NCI-H2029 (cell line): ENCODE measurements at regions not wholly inside any gene's neighbourhood (a gene's known extent, or its start where the extent isn't known, plus 50 kb on each side); places are given as distances from the start of the nearest gene placed in this dataset.
"Not testable (repeated sequence)": the region's sequence is repeated elsewhere in the genome, so short reads cannot be mapped to it uniquely, and the experiment has no call there.

Experiments
- DNase-seq: peaks from one replicate; lab custom pipeline; 2025; lab: John Stamatoyannopoulos, UW

DNA sequence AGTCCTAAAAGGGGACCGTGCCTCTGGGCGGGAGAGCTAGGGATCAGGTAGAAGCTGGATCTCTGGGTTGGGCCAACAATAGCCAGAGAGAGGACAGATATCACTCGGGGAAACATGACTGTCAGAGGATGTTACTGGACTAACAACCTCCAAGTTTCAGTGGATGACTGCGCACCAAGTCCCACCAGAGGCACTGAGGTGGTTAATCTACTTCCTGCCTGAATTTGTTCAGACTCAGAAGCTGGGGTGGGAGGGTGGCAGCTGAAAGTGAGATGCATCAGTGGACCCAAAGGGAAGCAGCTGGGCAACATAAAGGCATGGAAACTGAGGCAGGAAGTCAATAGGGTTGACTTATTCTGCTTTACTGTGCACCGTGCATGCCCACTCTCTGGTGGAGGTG lies 130.1 kb upstream of the SLC44A1 start:
- DNase-seq, result no peak

DNA sequence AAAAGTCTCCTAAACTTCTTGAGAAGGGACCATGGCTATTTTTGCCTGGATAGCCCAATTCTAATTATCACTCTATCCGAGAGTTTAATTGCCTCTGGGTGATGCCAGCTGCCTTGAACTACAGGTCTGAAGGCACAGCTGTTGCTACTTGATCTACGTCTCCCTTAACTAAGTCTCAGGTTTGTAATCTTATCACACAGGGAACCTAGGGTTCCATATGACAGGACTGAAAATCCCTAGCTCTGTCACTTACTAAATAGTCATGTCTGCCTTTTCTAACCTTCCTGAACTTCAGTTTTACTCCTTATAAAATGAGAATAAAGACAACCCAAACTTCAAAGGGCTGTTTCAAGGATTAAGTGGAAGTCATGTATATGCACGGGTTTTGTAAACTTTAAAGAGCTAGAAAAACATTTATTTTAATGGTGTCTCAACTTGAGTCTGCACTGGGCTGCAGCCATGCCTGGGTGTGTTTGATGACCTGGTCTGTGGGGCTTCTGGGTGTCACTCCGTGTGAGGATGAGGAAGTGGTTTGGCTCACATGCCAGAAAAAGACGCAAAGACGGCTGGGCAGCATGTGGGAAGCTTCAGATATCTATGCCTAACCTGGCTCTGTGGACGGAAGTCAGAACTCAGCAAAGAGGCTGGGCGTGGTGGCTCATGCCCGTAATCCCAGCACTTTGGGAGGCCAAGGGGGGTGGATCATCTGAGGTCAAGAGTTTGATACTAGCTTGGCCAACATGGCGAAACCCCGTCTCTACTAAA lies 129.3 kb upstream of the SLC44A1 start:
- no peak for DNase-seq

DNA sequence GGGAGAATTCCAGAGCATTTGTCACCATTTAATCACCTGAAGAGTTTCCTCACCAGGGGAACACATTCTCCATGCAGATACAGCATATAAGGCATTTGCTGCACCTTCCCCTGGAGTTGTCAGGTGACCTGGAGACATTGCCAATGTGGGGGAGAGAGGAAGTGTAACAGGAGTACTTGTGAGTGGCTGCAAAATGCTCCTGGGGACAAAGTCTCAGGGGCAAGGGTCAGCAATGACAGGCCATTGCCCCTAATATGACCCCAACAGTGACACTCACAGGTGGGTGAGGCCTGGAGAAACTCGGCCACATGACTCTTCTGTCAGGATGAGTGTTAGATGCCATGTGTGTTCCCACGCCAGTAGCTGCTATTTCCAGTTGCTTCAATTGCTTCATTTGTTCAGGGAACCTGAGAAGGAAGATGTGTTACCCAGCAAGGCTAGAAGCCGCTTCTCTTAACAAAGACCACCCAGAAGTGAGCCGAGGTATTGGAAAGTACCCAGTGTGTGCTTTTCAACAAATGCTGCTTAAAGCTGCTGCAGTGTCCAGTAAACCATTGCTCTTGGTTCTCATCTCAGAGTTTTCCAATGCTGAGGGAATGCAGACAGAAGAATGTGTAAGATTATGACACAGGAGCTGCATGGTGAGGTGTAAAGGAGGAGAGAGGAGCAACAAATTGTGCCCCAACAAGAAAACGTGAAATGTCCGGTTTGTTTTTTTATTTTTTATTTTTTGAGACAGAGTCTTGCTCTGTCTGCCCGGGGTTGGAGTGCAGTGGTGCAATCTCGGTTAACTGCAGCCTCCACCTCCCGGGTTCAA lies 128.2 kb upstream of the SLC44A1 start:
- peak; percentile 4 for DNase-seq

DNA sequence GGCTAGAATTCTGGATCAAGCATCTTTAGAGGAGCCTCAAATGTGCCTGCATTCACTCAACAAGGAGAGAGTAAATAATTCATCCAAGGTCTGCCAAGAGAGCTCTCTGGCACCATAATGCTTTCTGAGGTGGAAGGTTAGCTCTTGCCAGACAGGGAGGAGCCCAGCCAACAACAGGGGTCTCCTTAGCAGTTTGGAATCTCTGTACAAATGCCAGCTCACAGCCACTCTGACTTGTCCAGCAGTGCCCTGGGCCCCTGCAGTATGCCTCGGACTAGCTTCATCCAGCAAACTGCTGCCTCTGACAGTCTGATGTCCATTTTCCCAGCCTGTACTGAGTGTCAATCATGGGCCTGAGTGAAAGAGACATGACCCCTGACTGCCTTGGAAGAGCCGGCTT lies 127.2 kb upstream of the SLC44A1 start:
- peak; percentile 40 for DNase-seq

DNA sequence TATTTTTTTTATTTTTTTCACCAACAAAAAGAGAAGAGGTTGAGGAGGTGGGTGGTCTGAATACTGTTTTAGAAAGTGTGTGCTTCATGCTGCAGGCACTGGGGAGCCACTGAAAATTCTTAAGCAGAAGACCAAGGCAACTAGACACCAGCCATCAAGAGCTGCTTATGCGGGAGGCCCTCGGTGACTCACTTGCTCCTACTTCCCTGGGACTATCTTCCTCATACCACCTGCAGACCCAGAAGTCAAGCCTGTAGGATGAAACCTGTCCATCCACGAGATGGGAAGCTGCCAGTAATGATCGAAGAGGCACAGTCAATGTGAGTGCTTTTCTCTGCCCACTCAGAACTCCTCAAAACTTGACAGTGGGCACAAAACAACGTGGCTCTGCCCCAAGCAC lies 125.8 kb upstream of the SLC44A1 start:
- peak; percentile 13 for DNase-seq

DNA sequence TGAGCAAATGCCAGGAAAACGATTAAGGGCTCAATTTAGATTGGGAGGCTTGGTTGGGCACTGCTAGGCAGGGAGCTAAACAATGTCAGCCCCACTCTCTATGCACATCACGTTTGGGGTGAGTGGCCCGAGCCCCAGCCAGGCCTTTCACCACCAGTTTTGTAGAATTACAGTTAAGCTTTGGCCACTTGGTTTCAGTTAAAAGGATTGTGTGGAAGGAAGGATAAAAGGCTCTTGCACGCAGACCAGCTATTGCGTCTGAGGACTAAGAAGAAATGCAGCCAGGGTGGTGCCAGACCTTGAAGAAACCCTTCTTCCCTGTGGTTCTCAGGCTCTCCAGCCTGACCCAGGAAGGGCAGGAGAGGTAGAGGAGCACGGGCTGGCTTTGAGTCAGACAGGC lies 125.3 kb upstream of the SLC44A1 start:
- DNase-seq, result no peak

DNA sequence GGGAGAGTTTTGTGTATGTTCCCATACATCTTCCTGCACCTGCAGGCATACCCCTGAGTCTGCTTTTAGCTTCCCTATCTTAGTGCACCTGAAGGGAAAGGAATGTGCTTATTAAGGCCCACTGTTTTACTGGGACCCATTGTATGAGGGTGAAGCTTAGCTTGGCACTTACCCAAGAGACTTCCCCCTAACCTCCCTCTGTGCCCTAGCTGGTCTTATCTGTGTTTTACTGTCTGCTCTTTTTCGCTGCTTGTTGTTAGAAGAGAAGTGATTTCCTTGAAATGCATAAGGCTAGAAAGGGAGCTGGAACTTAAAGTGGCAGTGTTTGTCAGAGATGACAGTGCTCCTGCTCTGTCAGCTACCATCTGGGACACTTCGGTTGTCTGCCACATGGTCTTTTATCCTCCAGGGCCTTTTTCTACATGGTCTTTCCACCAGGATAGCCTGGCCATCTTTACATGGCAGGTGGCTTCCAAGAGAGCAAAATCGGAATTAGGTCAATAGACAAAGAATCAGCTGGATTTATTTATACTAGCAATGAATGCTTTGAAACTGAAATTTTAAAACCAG lies 122.5 kb upstream of the SLC44A1 start:
- no peak for DNase-seq

DNA sequence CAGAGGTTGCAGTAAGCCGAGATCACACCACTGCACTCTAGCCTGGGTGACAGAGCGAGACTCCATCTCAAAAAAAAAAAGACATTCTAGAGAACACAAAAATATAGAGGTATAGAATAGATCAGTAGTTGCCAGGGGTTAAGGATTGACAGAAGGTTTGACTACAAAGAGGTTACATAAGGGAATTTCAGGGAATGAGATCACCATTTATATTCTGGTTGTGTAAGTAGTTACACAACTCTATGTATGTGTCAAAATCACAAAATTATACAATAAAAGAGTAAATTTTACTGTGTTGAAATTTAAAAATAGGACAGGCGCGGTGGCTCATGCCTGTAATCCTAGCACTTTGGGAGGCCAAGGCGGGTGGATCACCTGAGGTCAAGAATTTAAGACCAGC lies 119.9 kb upstream of the SLC44A1 start:
- DNase-seq, result not testable (repeated sequence)

DNA sequence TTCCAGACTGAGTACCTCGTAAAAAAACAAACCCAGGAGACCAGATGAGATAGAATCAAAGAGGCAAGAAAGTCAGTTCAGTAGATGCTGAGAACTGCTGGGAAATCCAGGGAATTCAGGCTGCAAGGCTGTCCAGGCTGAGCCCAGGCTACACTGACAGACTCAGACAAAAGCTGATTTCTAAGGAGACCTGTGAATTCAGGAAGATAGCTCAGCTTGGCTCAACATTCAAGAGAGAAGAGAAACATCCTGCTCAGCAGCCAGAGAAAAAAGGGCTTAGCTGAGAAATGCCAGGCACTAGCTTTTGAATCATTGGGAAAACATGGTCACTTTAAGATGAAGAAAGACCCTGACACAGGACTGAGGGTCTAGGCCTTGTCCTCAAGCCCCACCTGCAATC lies 118.2 kb upstream of the SLC44A1 start:
- DNase-seq, result no peak

DNA sequence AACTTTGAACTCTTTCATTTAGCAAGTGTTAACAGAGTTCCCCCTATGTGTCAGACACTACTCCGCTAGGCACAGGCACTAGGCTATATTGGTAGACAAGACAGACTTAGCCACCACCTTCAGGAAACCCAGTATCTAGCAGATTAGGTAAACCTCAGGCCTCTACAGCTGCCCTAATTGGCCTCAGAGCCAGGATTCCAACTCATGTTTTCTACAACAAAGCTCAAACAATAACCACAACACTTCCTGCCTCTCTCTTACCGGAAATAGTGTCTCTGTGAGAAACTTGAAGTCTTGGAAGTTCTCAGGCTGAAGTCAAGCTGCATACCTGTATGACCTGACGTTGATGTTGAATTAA lies 116.6 kb upstream of the SLC44A1 start:
- no peak for DNase-seq

DNA sequence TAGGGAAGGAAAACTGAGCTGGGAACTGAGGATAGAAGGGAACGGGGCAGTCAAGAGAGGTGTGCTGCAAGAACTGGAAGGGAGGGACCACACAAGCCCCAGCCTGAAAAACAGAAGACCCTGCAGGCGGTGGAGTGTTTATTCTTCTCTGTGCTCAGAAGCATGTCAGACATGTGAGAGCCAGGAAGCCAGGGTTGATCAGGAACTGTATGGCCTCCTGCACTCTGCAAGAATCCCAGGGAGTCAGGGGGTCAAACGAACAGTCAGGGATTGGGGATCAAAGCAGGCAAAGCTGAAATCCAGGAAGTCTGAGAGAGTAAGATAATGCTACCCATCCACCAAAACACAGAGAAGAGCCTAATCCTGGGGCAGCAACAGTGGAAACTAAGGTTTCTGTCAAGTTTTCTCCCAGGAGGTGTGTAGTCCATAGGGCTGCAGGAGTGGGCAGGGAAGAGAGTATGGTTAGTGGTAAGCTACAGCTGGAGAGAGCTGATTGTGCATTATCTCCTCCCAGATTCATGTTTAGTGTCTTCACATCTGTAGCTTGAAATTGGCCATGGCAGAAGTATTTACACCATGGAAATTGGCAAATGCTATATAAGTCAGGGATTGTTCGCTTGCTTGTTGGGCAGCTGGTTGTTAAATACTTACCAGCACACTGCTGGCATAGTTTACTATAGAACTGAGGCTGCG lies 115.4 kb upstream of the SLC44A1 start:
- no peak for DNase-seq

DNA sequence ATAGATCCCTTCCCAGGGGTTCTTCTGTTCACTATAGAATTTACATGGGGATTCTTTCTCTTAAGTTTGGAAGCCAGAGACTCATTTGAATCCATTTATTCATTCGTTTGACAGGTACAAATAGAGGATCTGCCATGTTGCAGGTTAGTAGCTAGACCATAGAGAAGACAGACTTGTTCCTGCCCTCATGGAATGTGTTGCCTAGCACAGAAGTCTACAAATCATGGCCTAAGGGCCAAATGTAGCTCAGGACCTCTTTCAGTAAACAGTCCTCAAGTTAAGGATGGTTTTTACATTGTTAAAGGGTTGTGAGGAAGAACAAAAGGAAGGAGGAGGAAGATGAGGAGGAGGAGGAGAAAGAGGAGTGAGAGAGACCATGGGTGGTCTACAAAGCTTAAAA lies 114.7 kb upstream of the SLC44A1 start:
- no peak for DNase-seq

DNA sequence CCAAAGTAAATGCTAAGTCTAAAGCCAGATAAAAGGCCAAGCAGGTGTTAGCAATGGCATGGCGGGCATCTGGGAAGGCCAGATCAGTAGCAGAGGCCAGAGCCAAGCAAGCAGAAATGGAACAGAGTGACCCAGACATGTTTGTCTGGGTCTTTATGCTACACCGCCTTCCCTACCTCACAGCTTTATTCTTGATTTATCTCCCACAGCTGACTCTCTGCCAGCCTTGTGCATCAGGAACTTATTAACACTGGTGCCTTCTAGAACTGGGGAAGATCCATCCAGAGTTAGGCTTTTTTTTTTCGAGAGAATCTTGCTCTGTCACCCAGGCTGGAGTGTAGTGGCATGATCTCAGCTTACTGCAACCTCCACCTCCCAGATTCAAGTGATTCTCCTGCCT lies 112.5 kb upstream of the SLC44A1 start:
- no peak for DNase-seq

DNA sequence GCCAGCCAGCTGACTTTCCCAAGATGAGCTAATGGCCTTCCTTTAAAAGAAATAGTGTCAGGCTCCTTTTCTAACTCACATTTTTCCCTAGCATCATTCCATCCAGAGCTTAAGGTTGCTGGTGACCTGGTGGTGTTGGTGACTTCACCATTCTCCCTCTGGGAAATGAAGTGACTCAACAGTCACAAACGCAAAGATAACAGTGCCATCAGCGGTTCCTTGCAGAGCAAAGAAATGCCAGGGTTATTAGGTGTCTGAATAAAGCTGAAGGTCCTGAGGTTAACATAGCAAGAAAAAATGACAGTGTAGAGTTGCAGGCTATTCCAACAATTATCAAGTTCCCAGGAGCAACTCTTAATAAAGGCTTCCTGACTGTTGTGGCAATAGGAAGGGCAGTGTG lies 111.8 kb upstream of the SLC44A1 start:
- DNase-seq, result no peak

DNA sequence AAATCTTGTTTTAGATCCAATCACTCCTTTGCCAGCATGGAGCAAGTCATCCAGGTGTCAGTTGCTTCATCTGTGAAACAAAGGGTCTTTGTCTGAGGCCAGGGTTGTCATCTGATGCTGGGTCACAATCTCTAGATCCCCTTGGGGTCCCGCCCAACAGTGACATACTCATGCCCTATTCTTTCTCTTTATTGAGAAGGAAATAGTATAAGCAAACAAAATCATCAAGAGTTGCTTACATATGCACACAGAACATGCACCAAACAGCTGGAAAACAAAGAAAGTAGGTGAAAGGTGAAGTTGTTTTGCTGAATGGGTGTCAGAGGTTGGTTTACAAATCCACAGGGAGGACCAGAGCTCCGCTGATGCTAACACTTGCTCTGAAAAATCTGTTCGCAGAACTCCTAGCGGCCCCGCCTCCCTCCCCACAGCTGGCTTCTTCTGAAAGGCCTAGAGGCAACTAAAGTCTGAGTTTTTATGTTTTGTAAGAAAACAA lies 106.1 kb upstream of the SLC44A1 start:
- DNase-seq, result peak; percentile 28

DNA sequence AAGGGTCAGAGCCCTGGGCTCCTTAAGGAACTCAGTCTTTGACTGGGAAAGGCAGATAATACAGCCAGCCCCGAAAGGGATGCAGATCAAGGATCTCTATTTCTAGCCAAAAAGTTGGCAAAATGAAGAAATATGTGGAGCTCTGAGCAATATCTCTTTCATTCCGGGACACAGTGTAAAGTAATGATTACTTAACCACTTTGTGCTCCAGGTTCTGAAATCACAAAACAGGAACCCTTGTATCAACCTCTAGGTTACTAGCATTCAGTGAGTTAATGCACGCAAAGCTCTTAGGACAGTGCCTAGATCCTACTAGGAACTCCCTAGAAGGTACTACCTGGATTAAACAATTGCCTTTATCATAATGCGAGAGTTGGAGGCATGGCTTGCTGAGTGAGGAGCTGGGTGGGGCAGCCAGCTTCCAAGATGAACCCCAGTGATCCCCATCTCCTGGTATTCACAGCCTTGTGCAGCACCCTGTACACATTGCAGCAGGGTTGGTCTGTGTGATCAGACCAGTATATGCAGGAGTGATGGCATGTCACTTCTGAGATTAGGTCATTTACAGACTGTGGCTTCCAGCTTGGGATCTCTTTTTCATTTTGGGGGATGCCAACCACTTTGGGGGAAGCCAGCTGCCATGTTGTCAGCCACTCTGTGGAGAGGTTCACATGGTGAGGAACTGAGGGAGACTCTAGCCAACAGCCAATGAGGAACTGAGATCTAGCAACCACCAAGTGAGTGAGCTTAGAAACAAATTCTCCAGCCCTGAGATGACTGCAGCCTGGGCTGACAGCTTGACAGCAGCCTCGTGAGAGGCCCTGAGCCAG lies 103.1 kb upstream of the SLC44A1 start:
- DNase-seq, result no peak

DNA sequence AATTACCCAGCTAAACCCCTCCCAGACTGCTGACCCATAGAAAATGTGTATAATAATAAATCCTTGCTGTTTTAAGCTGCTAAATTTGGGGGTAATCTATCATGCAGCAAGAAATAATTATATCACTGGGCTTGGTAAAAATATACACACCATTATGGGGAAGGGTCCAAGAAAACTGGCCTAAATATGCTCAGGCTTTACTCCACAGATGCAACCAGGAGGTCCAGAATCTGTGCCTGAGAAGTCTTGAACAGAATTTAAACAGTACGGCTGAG lies 102.5 kb upstream of the SLC44A1 start:
- no peak for DNase-seq

DNA sequence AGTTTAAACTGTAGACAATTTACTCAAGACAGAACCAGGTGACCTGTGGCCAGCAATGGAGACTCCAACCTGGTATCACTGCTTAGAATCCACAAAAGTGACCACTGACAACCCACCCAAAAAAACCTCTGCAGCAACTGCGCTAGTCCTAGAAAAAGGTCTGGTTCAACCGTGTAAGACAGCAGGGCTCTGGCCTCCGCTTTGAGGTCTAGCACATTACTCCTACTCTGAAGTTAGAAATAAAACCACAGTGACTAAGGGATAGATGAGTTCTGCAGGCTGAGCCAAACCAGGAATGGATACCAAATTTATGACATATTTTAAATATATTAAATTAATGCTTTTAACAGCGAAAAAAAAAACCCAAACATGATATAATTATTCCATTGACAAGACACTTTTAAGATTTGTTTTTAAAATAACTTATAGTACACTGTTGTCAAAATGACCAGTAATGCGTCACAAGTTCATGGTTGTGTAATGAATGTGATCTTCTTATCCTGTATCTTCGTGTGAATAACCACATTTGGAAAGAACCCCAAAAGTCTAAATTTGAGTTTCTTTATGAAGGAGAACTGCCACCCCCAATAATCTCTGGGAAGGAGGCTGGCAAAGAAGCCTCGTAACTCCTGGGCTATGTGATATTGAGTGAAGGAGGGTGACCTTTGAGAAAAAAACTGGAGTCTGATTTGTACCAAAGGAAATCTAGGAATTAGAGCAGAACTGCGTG lies 101.9 kb upstream of the SLC44A1 start:
- no peak for DNase-seq

DNA sequence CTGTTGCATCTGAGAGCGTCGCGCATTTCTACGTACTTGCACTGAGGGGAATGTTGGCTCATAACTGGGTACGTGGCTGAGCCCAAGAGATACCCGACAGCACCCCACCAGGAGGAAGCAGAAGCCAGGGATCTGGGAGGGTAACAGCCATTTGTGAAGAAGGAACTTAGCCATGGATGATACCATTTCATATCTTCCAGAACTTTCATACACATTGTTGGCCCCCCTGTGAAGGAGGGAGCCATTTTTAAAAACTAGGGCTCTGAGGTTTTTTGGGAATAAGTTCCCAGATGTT lies 101.4 kb upstream of the SLC44A1 start:
- DNase-seq, result no peak

DNA sequence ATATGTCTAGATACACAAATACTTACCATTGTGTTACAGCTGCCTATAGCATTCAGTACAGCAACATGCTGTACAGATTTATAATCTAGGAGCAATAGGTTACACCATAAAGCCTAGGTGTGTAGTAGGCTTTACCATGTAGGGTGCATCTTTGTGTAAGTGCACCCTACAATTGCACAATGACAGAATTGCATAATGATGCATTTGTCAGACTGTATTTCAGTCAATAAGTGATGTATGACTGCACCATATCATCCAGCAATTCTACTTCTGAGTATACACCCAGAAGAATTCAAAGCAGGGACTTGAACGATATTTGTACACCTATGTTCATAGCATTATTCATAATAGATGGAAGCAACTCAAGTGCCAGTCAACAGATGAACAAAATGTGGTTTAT lies 100.4 kb upstream of the SLC44A1 start:
- DNase-seq, result no peak

DNA sequence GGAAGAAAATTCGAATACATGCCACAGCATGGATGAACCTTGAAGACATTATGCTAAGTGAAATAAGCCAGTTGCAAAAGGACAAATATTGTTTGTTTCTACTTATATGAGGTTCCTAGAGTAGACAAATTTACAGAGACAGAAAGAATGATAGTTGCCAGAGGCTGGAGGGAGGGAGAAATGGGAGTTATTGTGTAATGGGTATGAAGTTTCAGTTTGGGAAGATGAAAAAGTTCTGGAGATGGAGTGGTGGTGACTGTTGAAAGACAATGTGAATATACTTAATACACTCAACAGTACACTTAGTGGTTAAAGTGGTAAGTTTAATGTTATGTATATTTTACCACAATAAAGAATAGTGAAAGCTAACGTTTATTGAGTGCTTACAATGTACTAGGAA lies 99.6 kb upstream of the SLC44A1 start:
- no peak for DNase-seq
